ENCODE measurements at regions not wholly inside any gene's neighbourhood (a gene's known extent, or its start where the extent isn't known, plus 50 kb on each side); places are given as distances from the start of the nearest gene placed in this dataset.

DNA sequence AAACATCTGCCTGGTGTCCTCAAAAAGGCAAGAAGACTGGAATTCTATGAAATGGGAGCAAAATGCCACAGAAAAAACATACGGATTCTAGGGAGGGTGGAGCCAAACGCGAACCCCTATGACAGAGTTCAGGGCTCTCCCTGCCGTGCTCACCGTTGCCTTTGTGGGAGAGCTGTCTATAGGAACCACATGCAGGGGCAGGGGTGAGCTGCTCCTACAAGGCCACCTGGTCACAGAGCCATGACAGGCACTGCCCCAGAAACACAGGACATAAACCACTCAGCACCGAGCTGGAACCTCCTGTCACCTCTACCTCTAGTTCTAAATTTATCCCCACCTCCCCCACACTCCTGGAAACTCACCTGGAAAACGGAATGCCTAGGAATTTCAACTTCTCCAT is 155.1 kb upstream of the ZNF32 start:
- Histone ChIP-seq H3K36me3 (no peaks in the 10 kb centered on the region), H3K27me3 (no peaks in the 10 kb centered on the region), H3K4me1 (no peaks in the 10 kb centered on the region), H3K4me3 (no peak overlapping the region), H3K9me3 (no peaks in the 10 kb centered on the region), H3K27ac (no peak overlapping the region)
- intact Hi-C loops (cut with DNase I): no loop called here
- DNase-seq: no peak
- TF ChIP-seq, protein P1, sequence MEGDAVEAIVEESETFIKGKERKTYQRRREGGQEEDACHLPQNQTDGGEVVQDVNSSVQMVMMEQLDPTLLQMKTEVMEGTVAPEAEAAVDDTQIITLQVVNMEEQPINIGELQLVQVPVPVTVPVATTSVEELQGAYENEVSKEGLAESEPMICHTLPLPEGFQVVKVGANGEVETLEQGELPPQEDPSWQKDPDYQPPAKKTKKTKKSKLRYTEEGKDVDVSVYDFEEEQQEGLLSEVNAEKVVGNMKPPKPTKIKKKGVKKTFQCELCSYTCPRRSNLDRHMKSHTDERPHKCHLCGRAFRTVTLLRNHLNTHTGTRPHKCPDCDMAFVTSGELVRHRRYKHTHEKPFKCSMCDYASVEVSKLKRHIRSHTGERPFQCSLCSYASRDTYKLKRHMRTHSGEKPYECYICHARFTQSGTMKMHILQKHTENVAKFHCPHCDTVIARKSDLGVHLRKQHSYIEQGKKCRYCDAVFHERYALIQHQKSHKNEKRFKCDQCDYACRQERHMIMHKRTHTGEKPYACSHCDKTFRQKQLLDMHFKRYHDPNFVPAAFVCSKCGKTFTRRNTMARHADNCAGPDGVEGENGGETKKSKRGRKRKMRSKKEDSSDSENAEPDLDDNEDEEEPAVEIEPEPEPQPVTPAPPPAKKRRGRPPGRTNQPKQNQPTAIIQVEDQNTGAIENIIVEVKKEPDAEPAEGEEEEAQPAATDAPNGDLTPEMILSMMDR (IDR thresholded peaks at IDR 0.05): no peak
- no peak for ATAC-seq

DNA sequence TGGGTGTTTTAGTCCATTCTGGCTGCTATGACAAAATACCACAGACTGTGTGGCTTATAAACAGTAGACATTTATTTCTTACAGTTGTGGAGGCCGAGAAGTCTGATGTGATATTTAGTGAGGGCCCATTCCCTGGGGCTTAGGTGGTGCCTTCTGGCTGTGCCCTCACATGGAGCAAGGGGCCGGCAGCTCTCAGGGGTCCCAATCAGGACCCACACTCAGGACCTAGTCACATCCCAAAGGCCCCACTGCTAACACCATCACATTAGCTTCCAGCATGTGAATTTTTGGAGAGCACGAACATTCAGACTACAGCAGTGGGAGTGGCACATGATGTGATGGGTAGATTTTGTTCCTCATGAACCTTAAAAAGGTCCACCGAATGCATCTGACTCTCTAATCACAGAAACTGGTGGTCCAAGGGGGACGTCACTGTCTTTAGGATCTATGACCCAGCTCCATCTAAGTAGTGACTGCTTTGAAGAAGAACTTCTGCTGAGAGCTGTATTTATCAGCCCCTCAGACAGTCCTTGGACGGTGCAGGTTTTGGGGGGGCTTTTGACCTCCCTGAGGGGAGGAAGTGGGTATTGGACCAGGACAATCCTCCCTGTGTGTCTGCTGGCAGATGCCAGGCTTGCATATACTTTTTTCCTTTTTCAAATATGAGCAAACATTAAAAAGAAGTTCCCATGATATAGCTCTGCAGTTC is 154.5 kb upstream of the ZNF32 start:
- Histone ChIP-seq H3K4me3 (no peak overlapping the region), H3K4me1 (no peaks in the 10 kb centered on the region), H3K27me3 (no peaks in the 10 kb centered on the region), H3K27ac (no peak overlapping the region), H3K9me3 (no peaks in the 10 kb centered on the region), H3K36me3 (no peaks in the 10 kb centered on the region)
- ATAC-seq (no peak), DNase-seq (no peak)
- TF ChIP-seq, protein P1 (IDR thresholded peaks at IDR 0.05): no peak
- intact Hi-C loops (cut with DNase I): no loop called here

DNA sequence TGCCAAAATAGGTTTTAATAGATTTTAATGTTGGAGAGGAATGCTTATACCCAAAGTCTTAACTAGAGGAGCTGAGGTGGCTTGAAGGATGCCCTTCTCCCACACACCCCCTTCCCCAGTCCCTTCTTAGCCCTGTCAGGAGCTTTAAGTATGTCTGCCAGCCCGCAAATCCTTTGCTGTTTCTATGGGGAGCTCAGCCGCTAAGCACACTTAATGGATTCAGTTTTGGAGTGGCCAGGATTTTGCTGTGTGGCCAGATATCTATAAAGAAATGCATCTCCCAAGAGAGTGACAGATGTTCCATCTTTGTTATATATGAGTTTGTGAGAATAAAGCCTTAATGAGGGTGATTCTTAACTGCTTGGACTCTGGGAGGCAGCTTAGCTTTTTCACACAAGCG is 152.9 kb upstream of the ZNF32 start:
- ATAC-seq (no peak), DNase-seq (no peak)
- Histone ChIP-seq H3K9me3 (no peaks in the 10 kb centered on the region), H3K27ac (no peak overlapping the region), H3K4me1 (no peaks in the 10 kb centered on the region), H3K27me3 (no peaks in the 10 kb centered on the region), H3K36me3 (no peaks in the 10 kb centered on the region), H3K4me3 (no peak overlapping the region)
- intact Hi-C loops (cut with DNase I): no loop called here
- TF ChIP-seq, protein P1 (IDR thresholded peaks at IDR 0.05): no peak

DNA sequence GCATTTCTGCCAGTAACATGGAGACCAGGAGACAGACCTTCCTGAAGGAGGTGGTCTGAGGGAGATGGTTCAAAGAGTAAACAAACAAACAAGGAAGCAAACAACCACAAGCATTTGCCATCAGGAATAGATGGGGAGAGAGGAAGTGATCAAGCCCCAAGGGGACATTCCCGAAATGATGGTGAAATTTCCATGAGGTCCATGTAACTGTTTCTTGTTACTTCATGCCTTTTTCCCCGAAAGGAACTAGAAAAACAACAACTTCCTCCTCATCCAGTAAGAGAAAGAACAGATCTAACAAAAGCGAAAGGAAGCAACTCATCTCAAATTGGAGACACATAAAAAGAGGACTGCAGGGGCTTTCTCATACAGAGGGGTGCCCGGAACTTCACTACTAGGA is 152.5 kb upstream of the ZNF32 start:
- TF ChIP-seq, protein P1 (IDR thresholded peaks at IDR 0.05): no peak

DNA sequence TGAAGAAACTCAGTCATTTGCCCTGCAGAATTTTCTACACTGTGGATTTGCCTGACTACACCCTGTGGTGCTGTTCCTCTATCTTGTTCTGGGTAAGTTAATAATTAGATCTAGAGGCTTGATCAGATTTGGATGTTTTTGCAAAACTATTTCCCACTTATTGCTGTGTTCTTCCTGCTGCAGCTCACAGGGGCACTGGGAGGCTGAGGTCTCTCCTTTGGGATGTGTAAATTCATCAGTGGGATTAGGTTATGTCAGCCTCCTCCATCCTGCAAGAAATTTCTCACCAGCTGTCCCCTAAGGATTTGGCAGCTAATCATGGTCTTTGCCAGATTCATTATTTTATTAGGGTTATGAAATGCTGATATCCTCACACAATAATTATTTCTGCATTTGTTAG is 148.1 kb upstream of the ZNF32 start:
- ATAC-seq (no peak), DNase-seq (no peak)
- no peaks in the 10 kb centered on the region for H3K27me3 ChIP-seq
- H3K36me3 ChIP-seq: no peaks in the 10 kb centered on the region
- H3K9me3 ChIP-seq: no peaks in the 10 kb centered on the region
- intact Hi-C loops (cut with DNase I): no loop called here
- no peak overlapping the region for H3K4me3 ChIP-seq
- no peak overlapping the region for H3K27ac ChIP-seq
- TF ChIP-seq, protein P1 (IDR thresholded peaks at IDR 0.05): no peak
- no peaks in the 10 kb centered on the region for H3K4me1 ChIP-seq

More for the DNA sequence above, 152.5 kb upstream of the ZNF32 start:
- intact Hi-C loops (cut with DNase I): no loop called here
- Histone ChIP-seq H3K4me3 (no peak overlapping the region), H3K4me1 (no peaks in the 10 kb centered on the region), H3K27ac (no peak overlapping the region), H3K9me3 (no peaks in the 10 kb centered on the region), H3K36me3 (no peaks in the 10 kb centered on the region), H3K27me3 (no peaks in the 10 kb centered on the region)
- DNase-seq: no peak
- no peak for ATAC-seq

DNA sequence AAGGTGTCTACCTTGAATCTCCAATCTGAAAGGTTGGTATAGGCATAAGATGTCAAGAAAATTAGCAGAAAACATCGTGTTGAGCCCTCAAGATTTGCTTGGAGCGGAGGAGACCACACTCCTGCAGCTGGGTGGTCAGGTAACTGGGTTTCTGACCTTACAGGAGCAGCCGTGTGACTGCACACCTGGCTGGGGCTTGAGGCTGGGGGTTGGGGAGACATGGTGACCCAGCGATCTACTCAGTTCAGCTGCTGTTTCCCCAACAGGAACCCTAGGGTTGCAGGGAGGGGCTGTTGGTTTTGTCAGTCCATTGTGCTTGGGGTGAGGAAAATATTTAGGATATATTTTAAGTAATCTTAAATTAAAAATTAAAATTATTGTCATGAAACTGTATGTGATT is 147.0 kb upstream of the ZNF32 start:
- intact Hi-C loops (cut with DNase I): no loop called here
- no peaks in the 10 kb centered on the region for H3K9me3 ChIP-seq
- no peak for ATAC-seq
- H3K4me3 ChIP-seq: no peak overlapping the region
- no peaks in the 10 kb centered on the region for H3K27me3 ChIP-seq
- H3K27ac ChIP-seq: no peak overlapping the region
- no peaks in the 10 kb centered on the region for H3K36me3 ChIP-seq
- TF ChIP-seq, protein P1 (IDR thresholded peaks at IDR 0.05): no peak
- H3K4me1 ChIP-seq: no peaks in the 10 kb centered on the region
- no peak for DNase-seq
